LNCaP clone FGC (cell line): ENCODE measurements at regions not wholly inside any gene's neighbourhood (a gene's known extent, or its start where the extent isn't known, plus 50 kb on each side); places are given as distances from the start of the nearest gene placed in this dataset.

Source experiments
- DNase-seq: peaks from one replicate; pipeline ENCODE4 v3.0.0-alpha.2; 2011; ENCODE audit warnings: low read depth
- H3K4me3 ChIP-seq: 2 replicates; pipeline ENCODE4 v1.5.1; 2011; ENCODE audit warnings: mild to moderate bottlenecking, low read depth, low read length, control low read depth
- TF ChIP-seq, protein P1 (sequence below): IDR thresholded peaks from 2 replicates; pipeline ENCODE4 v1.5.1; 2012; ENCODE audit warnings: mild to moderate bottlenecking; ENCODE audit not compliant: control insufficient read depth, insufficient read depth; ENCODE audit errors: extremely low read depth

DNA sequence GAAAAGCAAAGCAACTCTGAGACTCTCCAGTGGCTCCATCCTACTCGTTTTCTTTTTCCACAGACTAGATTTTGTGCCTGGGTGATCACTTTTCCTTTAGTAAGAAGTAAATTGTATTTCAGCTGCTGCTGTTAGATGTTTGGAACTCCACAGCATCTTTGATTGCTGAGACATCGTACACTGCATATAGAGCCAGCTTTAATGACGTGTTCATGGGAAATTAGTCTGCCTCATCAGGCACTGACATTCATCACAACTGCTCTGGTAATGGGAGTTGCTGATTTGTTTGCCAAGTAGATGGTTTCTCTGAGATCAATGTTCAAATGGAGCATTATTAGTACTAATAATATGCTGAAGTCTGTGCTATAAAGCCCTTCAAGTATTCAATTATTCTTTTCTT is 573.8 kb upstream of the NR5A2 start:
- DNase-seq = no peak
- TF ChIP-seq, protein P1, sequence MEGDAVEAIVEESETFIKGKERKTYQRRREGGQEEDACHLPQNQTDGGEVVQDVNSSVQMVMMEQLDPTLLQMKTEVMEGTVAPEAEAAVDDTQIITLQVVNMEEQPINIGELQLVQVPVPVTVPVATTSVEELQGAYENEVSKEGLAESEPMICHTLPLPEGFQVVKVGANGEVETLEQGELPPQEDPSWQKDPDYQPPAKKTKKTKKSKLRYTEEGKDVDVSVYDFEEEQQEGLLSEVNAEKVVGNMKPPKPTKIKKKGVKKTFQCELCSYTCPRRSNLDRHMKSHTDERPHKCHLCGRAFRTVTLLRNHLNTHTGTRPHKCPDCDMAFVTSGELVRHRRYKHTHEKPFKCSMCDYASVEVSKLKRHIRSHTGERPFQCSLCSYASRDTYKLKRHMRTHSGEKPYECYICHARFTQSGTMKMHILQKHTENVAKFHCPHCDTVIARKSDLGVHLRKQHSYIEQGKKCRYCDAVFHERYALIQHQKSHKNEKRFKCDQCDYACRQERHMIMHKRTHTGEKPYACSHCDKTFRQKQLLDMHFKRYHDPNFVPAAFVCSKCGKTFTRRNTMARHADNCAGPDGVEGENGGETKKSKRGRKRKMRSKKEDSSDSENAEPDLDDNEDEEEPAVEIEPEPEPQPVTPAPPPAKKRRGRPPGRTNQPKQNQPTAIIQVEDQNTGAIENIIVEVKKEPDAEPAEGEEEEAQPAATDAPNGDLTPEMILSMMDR = no peak
- H3K4me3 ChIP-seq = no peak overlapping the region

DNA sequence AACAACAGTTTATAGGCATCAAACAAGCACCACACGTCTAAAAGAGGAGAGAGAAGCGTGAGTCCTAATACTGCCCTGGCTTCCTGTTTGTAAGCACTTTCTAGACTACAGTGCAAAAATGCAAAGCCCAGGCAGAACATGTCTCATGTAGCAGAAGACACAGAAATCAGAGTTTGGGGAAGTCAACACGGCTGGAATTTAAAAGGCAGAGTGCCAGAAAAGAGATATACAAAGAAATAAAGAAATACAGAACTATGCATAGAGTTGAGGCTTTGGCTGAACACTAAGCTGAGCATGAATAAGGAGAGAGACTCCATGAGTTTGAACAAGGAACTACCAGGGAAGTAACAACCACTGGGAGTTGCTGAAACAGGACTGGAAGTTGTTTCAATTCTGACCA is 566.6 kb upstream of the NR5A2 start:
- TF ChIP-seq, protein P1 = no peak
- DNase-seq = no peak
- no peak overlapping the region for H3K4me3 ChIP-seq

DNA sequence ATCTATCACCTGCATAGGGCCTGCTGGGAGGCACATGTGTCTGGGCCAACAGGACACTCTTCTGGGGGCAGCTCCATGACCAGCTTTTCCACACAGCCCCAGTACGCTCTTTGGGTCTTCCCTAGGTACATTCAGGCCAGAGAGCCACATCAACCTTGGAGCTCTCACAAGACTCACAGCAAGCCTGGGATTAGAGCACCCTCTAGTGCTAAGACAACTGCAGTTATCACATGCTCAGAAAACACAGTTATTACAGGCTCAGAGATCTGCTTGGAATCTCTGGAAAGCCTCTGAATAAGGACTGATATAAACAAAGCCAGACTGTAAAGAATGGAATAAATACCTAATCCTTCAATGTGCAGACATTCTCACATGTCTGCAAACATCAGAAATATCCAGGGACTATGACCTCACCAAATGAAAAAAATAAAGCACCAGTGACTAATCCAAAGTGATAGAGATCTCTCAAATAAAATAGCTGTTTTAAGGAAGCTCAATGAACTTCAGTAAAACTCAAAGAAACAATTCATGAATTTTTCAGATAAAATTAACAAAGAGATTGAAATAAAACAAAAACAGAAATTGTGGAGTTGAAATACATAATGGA is 563.9 kb upstream of the NR5A2 start:
- TF ChIP-seq, protein P1 = peak; percentile 84
- peak; percentile 28 for DNase-seq
- H3K4me3 ChIP-seq = no peak overlapping the region

DNA sequence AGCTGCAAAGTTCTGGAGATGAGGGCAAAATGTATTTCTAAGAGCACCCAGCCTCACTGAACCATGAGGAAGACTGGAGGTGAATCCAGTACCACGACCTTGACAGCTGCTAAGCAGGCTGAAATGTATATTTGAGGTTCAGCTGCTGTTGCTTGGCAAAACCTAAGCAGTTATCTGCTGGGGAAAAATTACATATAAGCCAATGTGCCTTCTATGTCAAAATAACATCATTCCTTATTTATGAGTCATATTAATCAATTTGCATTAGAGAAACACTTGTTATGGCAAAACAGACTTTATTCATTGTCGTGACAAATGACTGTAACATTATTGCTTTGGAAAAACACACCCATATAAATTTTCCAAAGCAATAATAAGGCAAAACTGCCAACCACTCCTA is 560.5 kb upstream of the NR5A2 start:
- no peak overlapping the region for H3K4me3 ChIP-seq
- no peak for DNase-seq
- TF ChIP-seq, protein P1 = no peak

DNA sequence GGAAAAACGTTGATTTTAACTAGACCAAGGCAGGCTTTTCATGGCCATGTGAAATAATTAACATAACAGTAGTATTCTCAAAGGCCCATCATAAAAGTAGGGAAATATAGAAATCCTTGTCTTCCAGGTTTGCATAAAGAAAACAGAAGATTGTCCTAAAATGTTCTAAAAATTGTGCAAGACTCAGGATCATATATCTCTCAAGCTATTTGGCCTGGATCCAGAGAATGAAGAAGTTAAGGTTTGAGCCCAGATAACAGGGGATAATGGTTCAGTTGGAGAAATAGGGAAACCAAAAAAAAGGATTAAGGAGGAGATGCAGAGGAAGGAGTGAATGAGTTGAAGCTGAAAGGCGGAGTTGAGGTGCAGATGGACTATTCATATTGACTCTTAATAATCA is 555.5 kb upstream of the NR5A2 start:
- no peak for DNase-seq

DNA sequence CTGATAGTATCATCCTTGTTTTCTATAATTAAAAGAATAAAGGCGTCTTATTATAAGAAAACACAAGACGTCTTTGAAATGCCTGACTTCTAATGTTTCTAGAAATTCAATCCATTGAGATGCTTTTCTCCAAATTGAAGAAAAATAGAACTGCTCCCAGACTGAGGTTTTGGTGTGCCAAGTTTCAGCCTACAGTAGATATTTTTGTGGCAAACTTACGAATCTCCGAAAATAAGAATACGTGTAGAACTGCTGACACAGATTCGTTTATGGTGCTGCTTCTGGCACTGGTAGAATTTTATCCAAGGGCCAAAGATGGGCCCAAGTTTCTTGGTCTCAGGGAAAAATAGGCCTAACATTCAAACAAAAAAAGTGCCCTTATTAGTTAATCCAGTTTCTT is 554.5 kb upstream of the NR5A2 start:
- TF ChIP-seq, protein P1 = no peak
- DNase-seq = no peak
- H3K4me3 ChIP-seq = no peak overlapping the region

More for the DNA sequence above, 555.5 kb upstream of the NR5A2 start:
- no peak overlapping the region for H3K4me3 ChIP-seq
- TF ChIP-seq, protein P1 = no peak

DNA sequence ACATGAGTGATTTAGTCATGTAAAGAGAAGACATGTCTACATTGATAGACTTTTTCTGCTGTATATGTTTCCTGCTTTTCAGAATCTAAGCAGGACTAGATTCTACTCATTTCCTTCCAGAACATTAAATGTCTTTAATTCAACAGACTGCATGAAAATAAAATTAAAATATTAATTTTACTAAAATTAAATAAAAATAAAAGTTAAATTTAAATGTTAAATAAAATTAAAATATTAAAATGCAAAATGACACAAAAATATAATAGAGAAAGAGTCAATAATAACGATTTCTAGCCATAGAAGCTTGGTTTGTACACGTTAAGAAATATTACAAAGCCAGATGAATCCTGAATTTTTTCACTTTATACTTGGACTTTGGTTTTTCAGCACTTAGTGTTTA is 552.8 kb upstream of the NR5A2 start:
- no peak overlapping the region for H3K4me3 ChIP-seq
- DNase-seq = no peak
- TF ChIP-seq, protein P1 = no peak
